Adrenal gland (tissue), 5 donors: ENCODE measurements at regions not wholly inside any gene's neighbourhood (a gene's known extent, or its start where the extent isn't known, plus 50 kb on each side); places are given as distances from the start of the nearest gene placed in this dataset.

Source experiments
- CTCF ChIP-seq, 6 experiments: fragments of 450-650 bp in 4 of 6; fragments of 200-600 bp in 2 of 6; sonication (generic) in 1 of 6; IDR thresholded peaks; 1 replicate in 5 of 6; 2 replicates in 1 of 6; pipeline versions ENCODE4 v1.5.1 to v1.8.0; 2016 to 2021; ENCODE audit warnings: antibody characterized with exemption in 6 of 6, mild to moderate bottlenecking in 2 of 6, moderate library complexity in 1 of 6
- POLR2A ChIP-seq, 2 donors: fragments of 450-650 bp; IDR thresholded peaks; one replicate each; pipeline ENCODE4 v1.6.1; 2017; ENCODE audit warnings: antibody characterized with exemption in 2 of 2, mild to moderate bottlenecking in 2 of 2, moderate library complexity in 1 of 2
- donor health status: DM: no; HTN: no; CAD: no.

GRCh38 chr16:20216591-20217217 is 110.6 kb downstream of the GP2 start:
- TF ChIP-seq POLR2A (IDR thresholded peaks at IDR 0.05) = no peak
- no peak for TF ChIP-seq CTCF (IDR thresholded peaks at IDR 0.05)
